A673 (cell line): ENCODE measurements at regions not wholly inside any gene's neighbourhood (a gene's known extent, or its start where the extent isn't known, plus 50 kb on each side); places are given as distances from the start of the nearest gene placed in this dataset.

Experiments used
- EZH2 ChIP-seq: fragments of 200-600 bp; sonication (generic); IDR thresholded peaks from 2 replicates; pipeline ENCODE4 v1.6.1; 2017; ENCODE audit warnings: borderline replicate concordance, low read depth, mild to moderate bottlenecking, mixed read lengths, antibody characterized with exemption, low read length; ENCODE audit not compliant: poor library complexity, severe bottlenecking
- TF ChIP-seq, protein P1 (sequence below): fragments of 300-800, 200-600 bp; sonication (generic); conservative IDR thresholded peaks from 2 replicates; pipeline ENCODE4 v1.5.1; 2017; ENCODE audit warnings: low read depth, mild to moderate bottlenecking, antibody characterized with exemption, low read length, moderate library complexity, mixed read lengths

- TF ChIP-seq, protein P1, sequence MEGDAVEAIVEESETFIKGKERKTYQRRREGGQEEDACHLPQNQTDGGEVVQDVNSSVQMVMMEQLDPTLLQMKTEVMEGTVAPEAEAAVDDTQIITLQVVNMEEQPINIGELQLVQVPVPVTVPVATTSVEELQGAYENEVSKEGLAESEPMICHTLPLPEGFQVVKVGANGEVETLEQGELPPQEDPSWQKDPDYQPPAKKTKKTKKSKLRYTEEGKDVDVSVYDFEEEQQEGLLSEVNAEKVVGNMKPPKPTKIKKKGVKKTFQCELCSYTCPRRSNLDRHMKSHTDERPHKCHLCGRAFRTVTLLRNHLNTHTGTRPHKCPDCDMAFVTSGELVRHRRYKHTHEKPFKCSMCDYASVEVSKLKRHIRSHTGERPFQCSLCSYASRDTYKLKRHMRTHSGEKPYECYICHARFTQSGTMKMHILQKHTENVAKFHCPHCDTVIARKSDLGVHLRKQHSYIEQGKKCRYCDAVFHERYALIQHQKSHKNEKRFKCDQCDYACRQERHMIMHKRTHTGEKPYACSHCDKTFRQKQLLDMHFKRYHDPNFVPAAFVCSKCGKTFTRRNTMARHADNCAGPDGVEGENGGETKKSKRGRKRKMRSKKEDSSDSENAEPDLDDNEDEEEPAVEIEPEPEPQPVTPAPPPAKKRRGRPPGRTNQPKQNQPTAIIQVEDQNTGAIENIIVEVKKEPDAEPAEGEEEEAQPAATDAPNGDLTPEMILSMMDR, result no peak
- no peak for TF ChIP-seq EZH2
These were observed 65.3 kb upstream of the VGLL2 start for GRCh38 chr6:117200067-117200466.
